ENCODE measurements at regions not wholly inside any gene's neighbourhood (a gene's known extent, or its start where the extent isn't known, plus 50 kb on each side); places are given as distances from the start of the nearest gene placed in this dataset.

GRCh38 chr5:31137676-31138075 lies 55.8 kb upstream of the CDH6 start:
- no peak overlapping the region for H3K27ac ChIP-seq
- H3K36me3 ChIP-seq, result no peaks in the 10 kb centered on the region
- no peak for TF ChIP-seq CTCF (IDR thresholded peaks at IDR 0.05)
- no peaks in the 10 kb centered on the region for H3K9me3 ChIP-seq
- no peak overlapping the region for H3K4me3 ChIP-seq
- no peak for ATAC-seq (ENCODE audit: insufficient number of reproducible peaks, low FRiP score, low read depth)
- DNase-seq (ENCODE audit: low spot score), result no peak
- H3K4me1 ChIP-seq (ENCODE audit: control insufficient read depth in 1 of 2, low read depth in 2 of 2), result no peaks in the 10 kb centered on the region
- H3K27me3 ChIP-seq (replicated peaks; ENCODE audit: insufficient read depth), result no peaks in the 10 kb centered on the region

DNA sequence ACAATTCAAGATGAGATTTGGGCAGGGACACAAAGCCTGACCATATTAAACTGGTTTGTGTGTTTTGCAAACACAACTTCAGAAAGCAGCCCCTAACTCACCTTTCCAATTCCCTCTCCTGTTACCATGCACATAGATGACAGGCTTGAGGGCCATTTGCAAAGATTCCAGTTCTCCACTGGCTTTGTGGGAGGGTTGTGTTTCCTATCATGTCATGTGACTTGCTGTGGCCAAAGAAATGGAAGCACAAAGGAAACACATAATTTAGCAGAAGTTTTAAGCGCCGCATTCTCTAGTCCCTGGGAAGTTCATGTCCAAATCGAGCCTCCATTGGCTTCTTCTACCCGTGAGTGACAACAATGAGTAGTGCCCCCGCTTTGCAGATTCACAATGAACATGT lies 57.9 kb upstream of the CDH6 start:
- no peaks in the 10 kb centered on the region for H3K36me3 ChIP-seq
- no peak overlapping the region for H3K4me3 ChIP-seq
- ATAC-seq (ENCODE audit: insufficient number of reproducible peaks, low FRiP score, low read depth) (no peak), DNase-seq (ENCODE audit: low spot score) (no peak)
- no peaks in the 10 kb centered on the region for H3K27me3 ChIP-seq (replicated peaks; ENCODE audit: insufficient read depth)
- no peak for TF ChIP-seq CTCF (IDR thresholded peaks at IDR 0.05)
- H3K9me3 ChIP-seq, result no peaks in the 10 kb centered on the region
- no peaks in the 10 kb centered on the region for H3K4me1 ChIP-seq (ENCODE audit: control insufficient read depth in 1 of 2, low read depth in 2 of 2)
- H3K27ac ChIP-seq, result no peak overlapping the region

GRCh38 chr5:31133488-31133887 lies 60.0 kb upstream of the CDH6 start:
- no peak overlapping the region for H3K27ac ChIP-seq
- no peaks in the 10 kb centered on the region for H3K27me3 ChIP-seq (replicated peaks; ENCODE audit: insufficient read depth)
- no peaks in the 10 kb centered on the region for H3K36me3 ChIP-seq
- H3K9me3 ChIP-seq, result no peaks in the 10 kb centered on the region
- no peak for ATAC-seq (ENCODE audit: insufficient number of reproducible peaks, low FRiP score, low read depth)
- H3K4me3 ChIP-seq, result no peak overlapping the region
- no peaks in the 10 kb centered on the region for H3K4me1 ChIP-seq (ENCODE audit: control insufficient read depth in 1 of 2, low read depth in 2 of 2)
- TF ChIP-seq CTCF (IDR thresholded peaks at IDR 0.05), result no peak
- DNase-seq (ENCODE audit: low spot score), result no peak

DNA sequence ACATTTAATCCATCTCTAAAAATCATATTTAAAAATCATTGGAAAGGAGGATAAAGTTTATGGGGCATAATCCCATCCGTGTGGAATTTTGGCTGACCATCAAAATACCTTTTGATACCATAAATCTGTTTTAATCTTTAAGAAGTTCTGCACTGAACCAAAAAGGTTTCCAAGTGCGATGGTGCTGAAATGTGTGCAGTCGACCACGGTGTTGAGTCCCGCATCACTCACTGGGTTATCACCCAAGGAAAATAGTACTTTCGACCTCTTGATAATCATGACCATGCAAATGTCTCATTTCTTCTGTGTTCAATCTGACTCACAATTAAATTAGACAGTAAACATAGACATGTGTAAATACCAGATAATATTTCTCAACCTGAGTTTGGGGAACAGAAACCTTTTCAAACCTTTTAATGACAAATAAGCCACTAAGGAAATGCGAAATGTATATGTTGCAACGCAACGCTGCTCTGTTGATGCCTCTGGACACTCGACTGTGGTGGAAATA lies 62.0 kb upstream of the CDH6 start:
- no peaks in the 10 kb centered on the region for H3K9me3 ChIP-seq
- H3K4me1 ChIP-seq (ENCODE audit: control insufficient read depth in 1 of 2, low read depth in 2 of 2), result no peaks in the 10 kb centered on the region
- no peak overlapping the region for H3K4me3 ChIP-seq
- no peak for TF ChIP-seq CTCF (IDR thresholded peaks at IDR 0.05)
- no peak overlapping the region for H3K27ac ChIP-seq
- no peaks in the 10 kb centered on the region for H3K27me3 ChIP-seq (replicated peaks; ENCODE audit: insufficient read depth)
- ATAC-seq (ENCODE audit: insufficient number of reproducible peaks, low FRiP score, low read depth) (no peak), DNase-seq (ENCODE audit: low spot score) (no peak)
- H3K36me3 ChIP-seq, result no peaks in the 10 kb centered on the region

DNA sequence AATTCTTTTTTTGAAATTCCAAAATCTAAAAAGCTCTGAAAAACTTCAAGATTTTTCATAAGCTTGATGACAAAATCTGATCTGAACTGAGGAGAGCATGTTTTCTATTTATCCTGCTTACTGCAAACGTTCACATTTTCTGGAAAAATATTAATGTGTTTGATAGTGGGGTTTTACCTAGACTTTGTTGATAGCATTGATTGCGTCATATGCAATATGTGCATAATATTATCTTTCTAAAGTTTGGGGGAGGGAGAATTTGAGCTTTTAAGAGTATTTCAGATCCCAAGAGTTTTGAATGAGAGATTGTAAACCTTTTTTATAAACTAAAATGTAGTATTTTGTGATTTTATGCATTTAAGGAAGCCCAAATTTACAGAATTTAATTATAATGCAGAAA lies 62.8 kb upstream of the CDH6 start:
- ATAC-seq (ENCODE audit: insufficient number of reproducible peaks, low FRiP score, low read depth), result no peak
- no peak for TF ChIP-seq CTCF (IDR thresholded peaks at IDR 0.05)
- DNase-seq (ENCODE audit: low spot score), result no peak
- H3K9me3 ChIP-seq, result no peaks in the 10 kb centered on the region
- no peak overlapping the region for H3K27ac ChIP-seq
- H3K4me1 ChIP-seq (ENCODE audit: control insufficient read depth in 1 of 2, low read depth in 2 of 2), result no peaks in the 10 kb centered on the region
- H3K27me3 ChIP-seq (replicated peaks; ENCODE audit: insufficient read depth), result no peaks in the 10 kb centered on the region
- H3K4me3 ChIP-seq, result no peak overlapping the region
- H3K36me3 ChIP-seq, result no peaks in the 10 kb centered on the region
